ENCODE measurements at regions not wholly inside any gene's neighbourhood (a gene's known extent, or its start where the extent isn't known, plus 50 kb on each side); places are given as distances from the start of the nearest gene placed in this dataset.
"Not testable (repeated sequence)": the region's sequence is repeated elsewhere in the genome, so short reads cannot be mapped to it uniquely, and the experiment has no call there.

DNA sequence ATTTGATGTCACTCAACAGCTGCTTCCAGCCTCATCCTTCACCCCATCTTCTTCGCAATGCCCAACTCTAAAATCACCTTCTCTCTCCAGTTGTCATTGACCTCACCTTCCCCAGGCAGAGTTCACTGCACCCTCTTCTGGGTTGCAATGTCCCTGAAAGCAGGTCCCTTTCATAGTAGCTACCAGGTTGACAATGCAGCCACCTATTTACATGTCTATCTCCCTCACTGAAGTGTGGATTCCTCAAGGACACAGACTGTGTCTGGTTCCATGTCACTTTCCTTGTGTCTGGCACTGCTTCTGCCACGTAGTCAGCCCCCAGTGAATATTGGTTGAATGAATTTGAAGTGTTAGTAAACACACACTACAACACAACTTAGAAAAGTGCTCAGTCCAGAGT is 445.5 kb upstream of the WWC1 start:
- Mint-ChIP-seq H3K27me3 (ENCODE audit: low read depth) (no peaks in the 10 kb centered on the region), H3K4me1 (ENCODE audit: low read depth) (no peaks in the 10 kb centered on the region), H3K9me3 (no peaks in the 10 kb centered on the region), H3K27ac (no peak overlapping the region), H3K36me3 (ENCODE audit: low read depth) (no peaks in the 10 kb centered on the region), H3K4me3 (no peak overlapping the region)
- DNase-seq (ENCODE audit: low spot score), result no peak

DNA sequence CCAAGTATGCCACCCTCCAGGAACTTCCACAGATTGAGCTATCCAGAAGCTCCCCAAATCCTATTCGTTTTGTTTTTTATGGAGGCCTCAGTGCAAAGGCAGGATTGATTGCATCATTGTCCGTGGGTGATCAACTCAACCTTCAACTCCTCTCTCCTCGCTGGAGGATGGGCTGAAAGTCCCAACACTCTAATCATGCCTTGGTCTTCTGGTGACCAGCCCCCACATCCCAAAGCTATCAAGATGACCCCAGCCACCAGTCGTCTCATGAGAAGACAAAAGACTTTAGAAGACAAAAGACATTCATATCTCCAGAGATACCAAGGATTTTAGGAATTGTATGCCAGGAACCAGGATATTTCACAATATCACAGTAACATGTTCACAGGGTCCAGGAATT is 441.6 kb upstream of the WWC1 start:
- DNase-seq (ENCODE audit: low spot score), result no peak
- H3K4me1 Mint-ChIP-seq (ENCODE audit: low read depth), result no peaks in the 10 kb centered on the region
- H3K36me3 Mint-ChIP-seq (ENCODE audit: low read depth), result no peaks in the 10 kb centered on the region
- H3K9me3 Mint-ChIP-seq, result no peaks in the 10 kb centered on the region
- no peaks in the 10 kb centered on the region for H3K27me3 Mint-ChIP-seq (ENCODE audit: low read depth)
- H3K27ac Mint-ChIP-seq, result no peak overlapping the region
- no peak overlapping the region for H3K4me3 Mint-ChIP-seq

DNA sequence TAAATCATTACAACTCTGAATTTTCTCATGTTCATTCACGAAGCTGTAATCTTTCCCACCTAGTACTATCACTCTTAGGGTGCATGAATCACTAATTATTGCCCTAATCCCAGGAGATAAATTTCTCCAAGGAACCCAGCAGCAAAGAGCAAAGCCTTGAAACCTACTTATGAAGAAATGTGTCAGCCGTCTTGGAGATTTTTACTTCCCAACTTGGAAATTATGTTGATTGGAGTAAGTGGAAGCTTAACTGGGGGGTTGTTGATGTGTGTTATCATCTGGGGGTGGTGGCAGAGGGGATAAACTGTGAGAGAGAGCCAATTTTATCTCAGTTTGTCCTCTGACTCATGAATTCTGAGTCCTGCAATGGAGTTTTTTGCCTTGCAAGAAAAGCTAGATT is 440.5 kb upstream of the WWC1 start:
- DNase-seq (ENCODE audit: low spot score), result no peak
- Mint-ChIP-seq H3K36me3 (ENCODE audit: low read depth) (no peaks in the 10 kb centered on the region), H3K9me3 (no peaks in the 10 kb centered on the region), H3K4me1 (ENCODE audit: low read depth) (no peaks in the 10 kb centered on the region), H3K27me3 (ENCODE audit: low read depth) (no peaks in the 10 kb centered on the region), H3K27ac (no peak overlapping the region), H3K4me3 (no peak overlapping the region)

GRCh38 chr5:167851416-167851815 is 440.0 kb upstream of the WWC1 start:
- H3K27ac Mint-ChIP-seq, result no peak overlapping the region
- DNase-seq (ENCODE audit: low spot score), result no peak
- H3K4me1 Mint-ChIP-seq (ENCODE audit: low read depth), result no peaks in the 10 kb centered on the region
- no peaks in the 10 kb centered on the region for H3K36me3 Mint-ChIP-seq (ENCODE audit: low read depth)
- no peak overlapping the region for H3K4me3 Mint-ChIP-seq
- H3K9me3 Mint-ChIP-seq, result no peaks in the 10 kb centered on the region
- H3K27me3 Mint-ChIP-seq (ENCODE audit: low read depth), result no peaks in the 10 kb centered on the region

- H3K9me3 Mint-ChIP-seq, result no peaks in the 10 kb centered on the region
- H3K36me3 Mint-ChIP-seq (ENCODE audit: low read depth), result no peaks in the 10 kb centered on the region
- no peak for DNase-seq (ENCODE audit: low spot score)
- no peak overlapping the region for H3K27ac Mint-ChIP-seq
- H3K4me3 Mint-ChIP-seq, result no peak overlapping the region
- H3K4me1 Mint-ChIP-seq (ENCODE audit: low read depth), result no peaks in the 10 kb centered on the region
- H3K27me3 Mint-ChIP-seq (ENCODE audit: low read depth), result no peaks in the 10 kb centered on the region
Observed at GRCh38 chr5:167852515-167852914, 438.9 kb upstream of the WWC1 start.

DNA sequence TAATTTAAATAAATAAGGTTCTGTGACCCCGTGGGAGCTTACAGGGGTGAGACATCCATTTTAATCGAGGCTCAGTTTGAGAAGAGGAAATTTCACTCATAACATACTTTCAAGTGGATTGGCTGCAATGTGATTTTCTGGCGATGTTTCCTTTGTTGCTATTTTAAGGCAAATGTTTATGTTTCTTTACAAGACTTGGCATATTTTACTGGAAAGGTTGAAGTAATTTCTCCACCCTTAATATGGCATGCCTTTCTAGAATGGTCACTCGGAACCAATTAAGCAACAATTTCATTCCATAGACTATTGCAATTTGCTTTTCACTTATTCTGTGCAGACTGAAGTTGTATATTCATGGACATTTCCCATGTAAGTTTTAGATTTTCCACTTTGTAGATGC is 438.0 kb upstream of the WWC1 start:
- Mint-ChIP-seq H3K36me3 (ENCODE audit: low read depth) (no peaks in the 10 kb centered on the region), H3K27ac (no peak overlapping the region)

GRCh38 chr5:167855818-167856217 is 435.6 kb upstream of the WWC1 start:
- DNase-seq (ENCODE audit: low spot score), result no peak
- no peak overlapping the region for H3K4me3 Mint-ChIP-seq
- no peaks in the 10 kb centered on the region for H3K9me3 Mint-ChIP-seq
- no peaks in the 10 kb centered on the region for H3K36me3 Mint-ChIP-seq (ENCODE audit: low read depth)
- no peak overlapping the region for H3K27ac Mint-ChIP-seq
- no peaks in the 10 kb centered on the region for H3K27me3 Mint-ChIP-seq (ENCODE audit: low read depth)
- no peaks in the 10 kb centered on the region for H3K4me1 Mint-ChIP-seq (ENCODE audit: low read depth)

More for the DNA sequence above, 438.0 kb upstream of the WWC1 start:
- no peaks in the 10 kb centered on the region for H3K9me3 Mint-ChIP-seq
- H3K4me3 Mint-ChIP-seq, result no peak overlapping the region
- no peak for DNase-seq (ENCODE audit: low spot score)
- H3K27me3 Mint-ChIP-seq (ENCODE audit: low read depth), result no peaks in the 10 kb centered on the region
- H3K4me1 Mint-ChIP-seq (ENCODE audit: low read depth), result no peaks in the 10 kb centered on the region

GRCh38 chr5:167857321-167857720 is 434.1 kb upstream of the WWC1 start:
- Mint-ChIP-seq H3K27me3 (ENCODE audit: low read depth) (no peaks in the 10 kb centered on the region), H3K9me3 (peaks cover 4% of the 10 kb centered on the region), H3K36me3 (ENCODE audit: low read depth) (no peaks in the 10 kb centered on the region), H3K4me1 (ENCODE audit: low read depth) (no peaks in the 10 kb centered on the region), H3K27ac (no peak overlapping the region), H3K4me3 (no peak overlapping the region)
- no peak for DNase-seq (ENCODE audit: low spot score)

DNA sequence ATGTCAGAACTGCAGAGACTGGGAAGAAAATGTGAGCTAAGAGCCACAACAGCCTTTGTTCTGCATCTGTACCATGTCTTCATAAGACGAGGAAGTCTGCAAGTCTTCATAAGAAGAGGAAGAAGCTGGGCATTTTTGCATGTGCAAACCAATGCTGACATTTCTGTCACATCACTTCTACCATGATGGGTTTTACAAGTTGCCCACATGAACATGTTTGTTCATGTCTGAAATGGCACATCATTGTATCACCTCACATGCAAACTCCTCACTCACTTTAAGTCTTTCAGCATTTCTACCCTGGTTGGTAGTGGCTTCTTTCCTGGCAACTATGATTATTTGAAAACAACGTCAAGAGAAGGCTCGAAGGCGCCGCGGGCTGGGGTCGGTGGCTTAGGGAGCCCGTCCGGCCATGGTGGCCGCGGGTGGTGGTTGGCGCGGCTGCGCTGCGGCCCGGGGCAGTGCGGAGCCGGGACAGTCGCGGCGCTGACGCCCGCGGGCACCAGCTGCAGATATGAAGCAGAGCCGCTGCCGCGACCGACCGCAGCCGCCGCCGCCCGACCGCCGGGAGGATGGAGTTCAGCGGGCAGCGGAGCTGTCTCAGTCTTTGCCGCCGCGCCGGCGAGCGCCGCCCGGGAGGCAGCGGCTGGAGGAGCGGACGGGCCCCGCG is 433.1 kb upstream of the WWC1 start:
- not testable (repeated sequence) for H3K27ac Mint-ChIP-seq; H3K4me1 Mint-ChIP-seq (ENCODE audit: low read depth); H3K9me3 Mint-ChIP-seq; DNase-seq (ENCODE audit: low spot score); H3K36me3 Mint-ChIP-seq (ENCODE audit: low read depth); H3K27me3 Mint-ChIP-seq (ENCODE audit: low read depth); H3K4me3 Mint-ChIP-seq

DNA sequence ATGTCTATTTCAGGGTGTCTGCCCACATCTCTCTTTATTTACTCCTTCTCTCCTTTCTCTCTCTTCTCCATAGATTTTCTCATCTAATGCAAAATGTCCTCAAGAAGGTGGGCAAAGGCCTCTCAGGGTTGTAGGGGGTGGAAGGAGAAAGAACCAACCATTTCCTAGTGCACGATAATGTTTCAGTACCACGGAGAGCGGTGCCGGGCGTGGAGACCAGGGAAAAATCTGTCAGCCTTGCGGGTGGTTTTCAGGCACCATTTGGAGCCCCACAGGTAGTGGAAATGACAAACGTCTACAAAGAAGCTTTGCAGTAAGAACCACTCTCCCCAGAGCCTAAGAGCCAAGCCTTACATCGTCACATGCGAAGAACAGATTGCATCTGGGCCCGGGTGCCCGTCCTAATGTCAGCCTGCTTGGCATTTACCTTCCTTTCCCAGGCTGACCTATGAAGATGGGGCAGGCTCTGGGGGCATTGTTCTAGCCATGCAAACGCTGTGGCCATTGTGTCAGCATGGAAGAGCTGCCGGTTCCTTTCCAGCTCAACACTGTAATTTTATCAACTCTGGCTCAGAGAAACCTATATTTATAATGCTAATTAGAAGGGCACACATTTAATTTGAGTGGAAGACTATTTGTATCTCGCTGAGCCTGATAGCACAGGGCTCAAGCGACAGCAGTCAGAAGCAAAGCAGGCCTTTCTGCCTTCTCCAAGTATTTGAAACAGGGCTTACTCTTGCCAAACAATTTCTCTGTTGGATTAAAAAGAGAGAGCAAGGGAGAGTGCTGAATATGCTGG is 430.1 kb upstream of the WWC1 start:
- Mint-ChIP-seq H3K9me3 (peaks cover 4% of the 10 kb centered on the region), H3K4me3 (no peak overlapping the region)

GRCh38 chr5:167861928-167862426 is 429.5 kb upstream of the WWC1 start:
- Mint-ChIP-seq H3K4me3 (no peak overlapping the region), H3K36me3 (ENCODE audit: low read depth) (no peaks in the 10 kb centered on the region), H3K27me3 (ENCODE audit: low read depth) (no peaks in the 10 kb centered on the region), H3K9me3 (peaks cover 4% of the 10 kb centered on the region), H3K27ac (no peak overlapping the region), H3K4me1 (ENCODE audit: low read depth) (no peaks in the 10 kb centered on the region)
- no peak for DNase-seq (ENCODE audit: low spot score)

More for the DNA sequence above, 430.1 kb upstream of the WWC1 start:
- H3K36me3 Mint-ChIP-seq (ENCODE audit: low read depth), result no peaks in the 10 kb centered on the region
- H3K27me3 Mint-ChIP-seq (ENCODE audit: low read depth), result no peaks in the 10 kb centered on the region
- no peaks in the 10 kb centered on the region for H3K4me1 Mint-ChIP-seq (ENCODE audit: low read depth)
- no peak overlapping the region for H3K27ac Mint-ChIP-seq
- DNase-seq (ENCODE audit: low spot score), result no peak

DNA sequence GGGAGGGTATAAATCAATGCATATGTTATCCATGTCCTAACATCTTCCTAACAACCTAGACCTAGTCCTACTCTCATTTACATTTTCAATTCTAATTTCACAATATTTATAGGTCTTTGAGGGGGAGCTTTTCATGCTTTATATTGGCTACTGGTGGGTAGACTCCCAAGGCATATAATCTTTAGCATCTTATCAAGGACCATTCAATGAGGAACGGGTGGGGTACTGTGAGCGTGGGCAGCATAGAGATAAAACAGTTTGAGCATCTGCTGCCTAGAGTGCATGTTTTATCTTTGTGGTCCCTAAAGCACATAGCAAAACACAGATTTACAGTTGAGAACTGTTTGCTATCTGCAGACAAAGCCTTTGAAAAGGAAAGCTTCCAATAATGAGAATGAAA is 427.6 kb upstream of the WWC1 start:
- H3K4me3 Mint-ChIP-seq, result no peak overlapping the region
- H3K4me1 Mint-ChIP-seq (ENCODE audit: low read depth), result no peaks in the 10 kb centered on the region
- no peak overlapping the region for H3K27ac Mint-ChIP-seq
- no peak for DNase-seq (ENCODE audit: low spot score)
- H3K36me3 Mint-ChIP-seq (ENCODE audit: low read depth), result no peaks in the 10 kb centered on the region
- peaks cover 4% of the 10 kb centered on the region for H3K9me3 Mint-ChIP-seq
- H3K27me3 Mint-ChIP-seq (ENCODE audit: low read depth), result no peaks in the 10 kb centered on the region

GRCh38 chr5:167864801-167865200 is 426.6 kb upstream of the WWC1 start:
- Mint-ChIP-seq H3K4me1 (ENCODE audit: low read depth) (no peaks in the 10 kb centered on the region), H3K27me3 (ENCODE audit: low read depth) (no peaks in the 10 kb centered on the region), H3K36me3 (ENCODE audit: low read depth) (no peaks in the 10 kb centered on the region), H3K27ac (no peak overlapping the region), H3K9me3 (peaks cover 4% of the 10 kb centered on the region), H3K4me3 (no peak overlapping the region)
- no peak for DNase-seq (ENCODE audit: low spot score)

GRCh38 chr5:167866797-167867196 is 424.6 kb upstream of the WWC1 start:
- H3K4me1 Mint-ChIP-seq (ENCODE audit: low read depth), result no peaks in the 10 kb centered on the region
- no peak overlapping the region for H3K27ac Mint-ChIP-seq
- no peaks in the 10 kb centered on the region for H3K27me3 Mint-ChIP-seq (ENCODE audit: low read depth)
- no peak for DNase-seq (ENCODE audit: low spot score)
- no peak overlapping the region for H3K4me3 Mint-ChIP-seq
- no peaks in the 10 kb centered on the region for H3K9me3 Mint-ChIP-seq
- H3K36me3 Mint-ChIP-seq (ENCODE audit: low read depth), result no peaks in the 10 kb centered on the region
